WTC11 (cell line): ENCODE measurements at regions not wholly inside any gene's neighbourhood (a gene's known extent, or its start where the extent isn't known, plus 50 kb on each side); places are given as distances from the start of the nearest gene placed in this dataset.

Experiments used
- ATAC-seq: fragments of 200-7000 bp; cut with Tn5 transposase; 2 replicates; pipeline ENCODE4 v1.10.0; 2021; ENCODE audit warnings: mild to moderate bottlenecking, moderate library complexity
- CTCF ChIA-PET: fragments of 300-600 bp; sonication (Branson Sonifier 250); formaldehyde crosslinking; loops from one replicate; lab custom pipeline; 2021; ENCODE audit warnings: antibody characterized with exemption; lab: Charles Lee
- POLR2A ChIA-PET: fragments of 350-600 bp; sonication (Branson Sonifier 250); formaldehyde crosslinking; loops from one replicate; lab custom pipeline; 2021; ENCODE audit warnings: antibody characterized with exemption; lab: Charles Lee
- DNase-seq: peaks from one replicate; pipeline ENCODE4 v3.0.0; 2021; ENCODE audit warnings: low spot score
- H3K27ac Mint-ChIP-seq: 2 replicates; pipeline ENCODE4 v1.8.0; 2021; ENCODE audit warnings: mixed read lengths
- H3K27me3 Mint-ChIP-seq: 2 replicates; pipeline ENCODE4 v1.8.0; 2021; ENCODE audit warnings: low read depth, mild to moderate bottlenecking, moderate library complexity, mixed read lengths
- H3K36me3 Mint-ChIP-seq: 2 replicates; pipeline ENCODE4 v1.8.0; 2021; ENCODE audit warnings: mixed read lengths
- H3K4me1 Mint-ChIP-seq: 2 replicates; pipeline ENCODE4 v1.8.0; 2022; ENCODE audit warnings: mixed read lengths
- H3K4me3 Mint-ChIP-seq: 2 replicates; pipeline ENCODE4 v1.8.0; 2021; ENCODE audit warnings: mild to moderate bottlenecking, moderate library complexity, mixed read lengths
- H3K9me3 Mint-ChIP-seq: 2 replicates; pipeline ENCODE4 v1.8.0; 2021; ENCODE audit warnings: mixed read lengths
- AFF4 ChIP-seq: sonication (generic); formaldehyde crosslinking; IDR thresholded peaks from 2 replicates; pipeline ENCODE4 v1.8.1; 2023; ENCODE audit warnings: mild to moderate bottlenecking, missing genetic modification reagents, borderline replicate concordance
- ARID4B ChIP-seq: sonication (generic); formaldehyde crosslinking; IDR thresholded peaks from 2 replicates; pipeline ENCODE4 v1.8.0; 2023; ENCODE audit warnings: missing genetic modification reagents, mild to moderate bottlenecking, borderline replicate concordance
- ATF1 ChIP-seq: sonication (generic); formaldehyde crosslinking; IDR thresholded peaks from 2 replicates; pipeline ENCODE4 v1.8.1; 2023; ENCODE audit warnings: mild to moderate bottlenecking, moderate library complexity, missing genetic modification reagents
- CREB1 ChIP-seq: sonication (generic); formaldehyde crosslinking; IDR thresholded peaks from 2 replicates; pipeline ENCODE4 v1.8.0; 2023; ENCODE audit warnings: mild to moderate bottlenecking, missing genetic modification reagents
- FOXK1 ChIP-seq: sonication (generic); formaldehyde crosslinking; IDR thresholded peaks from 2 replicates; pipeline ENCODE4 v1.8.0; 2022; ENCODE audit warnings: mild to moderate bottlenecking, moderate library complexity, missing genetic modification reagents
- GABPB1 ChIP-seq: sonication (generic); formaldehyde crosslinking; IDR thresholded peaks from 2 replicates; pipeline ENCODE4 v1.8.1; 2023; ENCODE audit warnings: mild to moderate bottlenecking, missing genetic modification reagents
- GTF2I ChIP-seq: fragments of 250-450 bp; sonication (Bioruptor Pico); conservative IDR thresholded peaks from 2 replicates; pipeline ENCODE4 v1.4.0; 2021; ENCODE audit warnings: mild to moderate bottlenecking
- HMGA2 ChIP-seq: fragments of 250-450 bp; sonication (Bioruptor Pico); IDR thresholded peaks from 2 replicates; pipeline ENCODE4 v1.4.0; 2021; ENCODE audit warnings: mild to moderate bottlenecking, moderate library complexity
- IRF1 ChIP-seq: sonication (generic); formaldehyde crosslinking; IDR thresholded peaks from 2 replicates; pipeline ENCODE4 v1.8.0; 2023; ENCODE audit warnings: missing genetic modification reagents
- IRF2 ChIP-seq: sonication (generic); formaldehyde crosslinking; IDR thresholded peaks from 2 replicates; pipeline ENCODE4 v1.8.0; 2022; ENCODE audit warnings: low read depth, missing genetic modification reagents, borderline replicate concordance
- JUN ChIP-seq: sonication (generic); formaldehyde crosslinking; IDR thresholded peaks from 2 replicates; pipeline ENCODE4 v1.8.0; 2023; ENCODE audit warnings: mild to moderate bottlenecking, missing genetic modification reagents
- NFE2L1 ChIP-seq: sonication (generic); formaldehyde crosslinking; IDR thresholded peaks from 2 replicates; pipeline ENCODE4 v1.8.1; 2023; ENCODE audit warnings: missing genetic modification reagents
- NR2C2 ChIP-seq: sonication (generic); formaldehyde crosslinking; IDR thresholded peaks from 2 replicates; pipeline ENCODE4 v1.8.0; 2022; ENCODE audit warnings: mild to moderate bottlenecking, missing genetic modification reagents
- PRRX2 ChIP-seq: fragments of 250-450 bp; sonication (Bioruptor Pico); IDR thresholded peaks from 2 replicates; pipeline ENCODE4 v1.8.0; 2021; ENCODE audit warnings: mild to moderate bottlenecking
- RELA ChIP-seq: sonication (generic); formaldehyde crosslinking; IDR thresholded peaks from 2 replicates; pipeline ENCODE4 v1.8.1; 2022; ENCODE audit warnings: missing genetic modification reagents, mild to moderate bottlenecking, borderline replicate concordance
- STAT6 ChIP-seq: sonication (generic); formaldehyde crosslinking; conservative IDR thresholded peaks from 2 replicates; pipeline ENCODE4 v1.8.1; 2023; ENCODE audit warnings: mild to moderate bottlenecking, low read depth, missing genetic modification reagents, moderate library complexity
- TCF7 ChIP-seq: sonication (generic); formaldehyde crosslinking; IDR thresholded peaks from 2 replicates; pipeline ENCODE4 v1.8.0; 2022; ENCODE audit warnings: mild to moderate bottlenecking, low read depth, missing genetic modification reagents, moderate library complexity
- USF2 ChIP-seq: sonication (generic); formaldehyde crosslinking; IDR thresholded peaks from 2 replicates; pipeline ENCODE4 v1.8.1; 2023; ENCODE audit warnings: mild to moderate bottlenecking, missing genetic modification reagents, moderate library complexity
- ZBTB21 ChIP-seq: sonication (generic); formaldehyde crosslinking; IDR thresholded peaks from 2 replicates; pipeline ENCODE4 v1.8.1; 2023; ENCODE audit warnings: mild to moderate bottlenecking, missing genetic modification reagents, borderline replicate concordance
- ZBTB43 ChIP-seq: sonication (generic); formaldehyde crosslinking; IDR thresholded peaks from 2 replicates; pipeline ENCODE4 v1.8.1; 2023; ENCODE audit warnings: mild to moderate bottlenecking, missing genetic modification reagents
- ZNF396 ChIP-seq: fragments of 250-450 bp; sonication (Bioruptor Pico); IDR thresholded peaks from 2 replicates; pipeline ENCODE4 v1.8.0; 2021; ENCODE audit warnings: mild to moderate bottlenecking, moderate library complexity, borderline replicate concordance
- TF ChIP-seq, protein P1 (sequence below): fragments of 250-450 bp; sonication (Bioruptor Pico); IDR thresholded peaks from 2 replicates; pipeline ENCODE4 v1.9.0; 2021; ENCODE audit warnings: mild to moderate bottlenecking
- TF ChIP-seq, protein P2 (sequence below): sonication (generic); formaldehyde crosslinking; IDR thresholded peaks from 2 replicates; pipeline ENCODE4 v1.8.0; 2022; ENCODE audit warnings: mild to moderate bottlenecking, missing genetic modification reagents

DNA sequence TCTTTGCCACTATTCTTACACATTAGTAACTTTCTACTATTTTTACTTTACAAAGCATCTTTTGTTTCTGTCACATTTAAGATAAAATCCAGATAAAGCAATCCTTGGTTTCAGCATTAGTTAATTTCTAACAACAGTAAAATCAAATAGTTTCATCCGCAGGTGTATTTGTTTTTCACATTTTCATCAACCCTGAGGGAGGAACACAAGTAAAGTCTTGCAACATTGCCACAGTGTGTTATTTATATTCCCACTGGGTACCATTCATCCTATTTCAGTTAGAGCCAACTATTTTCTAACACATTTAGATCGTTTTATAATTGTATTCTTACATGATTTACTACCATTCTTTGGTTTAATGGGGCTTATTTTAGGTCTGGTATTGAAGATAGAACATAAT lies 908.7 kb upstream of the CITED2 start (continued):
- TF ChIP-seq USF2 (CRISPR knock-in tag): no peak
- TF ChIP-seq AFF4 (CRISPR knock-in tag): no peak
- TF ChIP-seq STAT6 (CRISPR knock-in tag): no peak
- TF ChIP-seq IRF2: no peak
- no peak for TF ChIP-seq ZNF396
- TF ChIP-seq GTF2I (CRISPR knock-in tag): no peak
- no peak for TF ChIP-seq GABPB1 (CRISPR knock-in tag)
- no peak for TF ChIP-seq JUN (CRISPR knock-in tag)
- no peak for TF ChIP-seq PRRX2 (CRISPR knock-in tag)
- TF ChIP-seq NR2C2 (CRISPR knock-in tag): no peak
- no peak for TF ChIP-seq ZBTB21
- no peak for TF ChIP-seq TCF7 (CRISPR knock-in tag)

DNA sequence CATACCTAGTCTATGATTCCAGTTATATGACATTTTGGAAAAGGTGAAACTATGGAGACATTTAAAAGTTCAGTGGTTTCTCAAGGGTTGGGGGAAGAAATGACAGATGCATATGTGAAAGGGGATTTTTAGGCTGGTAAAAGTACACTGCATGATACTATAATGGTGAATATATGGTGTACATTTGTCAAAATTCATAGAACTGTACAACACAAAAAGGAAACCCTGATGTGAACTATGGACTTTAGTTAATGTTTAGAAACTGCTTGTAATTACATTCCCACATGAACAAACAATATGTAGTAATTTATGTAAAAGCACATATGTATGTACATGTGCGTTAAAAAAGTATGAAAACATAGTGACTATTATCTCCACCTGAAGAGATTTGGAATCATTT lies 907.3 kb upstream of the CITED2 start:
- H3K9me3 Mint-ChIP-seq: no peaks in the 10 kb centered on the region
- DNase-seq: no peak
- TF ChIP-seq ZBTB43 (CRISPR knock-in tag) (no peak), ARID4B (CRISPR knock-in tag) (no peak), NFE2L1 (no peak), ATF1 (CRISPR knock-in tag) (no peak), IRF1 (CRISPR knock-in tag) (no peak), RELA (no peak), CREB1 (CRISPR knock-in tag) (no peak), HMGA2 (CRISPR knock-in tag) (no peak), FOXK1 (CRISPR knock-in tag) (no peak)
- TF ChIP-seq, protein P1, sequence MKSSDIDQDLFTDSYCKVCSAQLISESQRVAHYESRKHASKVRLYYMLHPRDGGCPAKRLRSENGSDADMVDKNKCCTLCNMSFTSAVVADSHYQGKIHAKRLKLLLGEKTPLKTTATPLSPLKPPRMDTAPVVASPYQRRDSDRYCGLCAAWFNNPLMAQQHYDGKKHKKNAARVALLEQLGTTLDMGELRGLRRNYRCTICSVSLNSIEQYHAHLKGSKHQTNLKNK: no peak
- TF ChIP-seq, protein P2, sequence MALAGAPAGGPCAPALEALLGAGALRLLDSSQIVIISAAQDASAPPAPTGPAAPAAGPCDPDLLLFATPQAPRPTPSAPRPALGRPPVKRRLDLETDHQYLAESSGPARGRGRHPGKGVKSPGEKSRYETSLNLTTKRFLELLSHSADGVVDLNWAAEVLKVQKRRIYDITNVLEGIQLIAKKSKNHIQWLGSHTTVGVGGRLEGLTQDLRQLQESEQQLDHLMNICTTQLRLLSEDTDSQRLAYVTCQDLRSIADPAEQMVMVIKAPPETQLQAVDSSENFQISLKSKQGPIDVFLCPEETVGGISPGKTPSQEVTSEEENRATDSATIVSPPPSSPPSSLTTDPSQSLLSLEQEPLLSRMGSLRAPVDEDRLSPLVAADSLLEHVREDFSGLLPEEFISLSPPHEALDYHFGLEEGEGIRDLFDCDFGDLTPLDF: no peak

More for the DNA sequence above, 907.3 kb upstream of the CITED2 start:
- ChIA-PET CTCF (no interaction called here), POLR2A (no interaction called here)
- Mint-ChIP-seq H3K4me1 (no peaks in the 10 kb centered on the region), H3K4me3 (no peak overlapping the region), H3K27me3 (no peaks in the 10 kb centered on the region), H3K27ac (no peak overlapping the region), H3K36me3 (no peaks in the 10 kb centered on the region)
- ATAC-seq: no peak
